ENCODE measurements at regions not wholly inside any gene's neighbourhood (a gene's known extent, or its start where the extent isn't known, plus 50 kb on each side); places are given as distances from the start of the nearest gene placed in this dataset.
"Not testable (repeated sequence)": the region's sequence is repeated elsewhere in the genome, so short reads cannot be mapped to it uniquely, and the experiment has no call there.

GRCh38 chr22:22300946-22301345, 56.4 kb downstream of the VPREB1 start:
- H3K27ac ChIP-seq (ENCODE audit: low read depth, low read length, poor library complexity, severe bottlenecking); H3K4me2 ChIP-seq (ENCODE audit: low read length); H3K4me1 ChIP-seq (ENCODE audit: insufficient read depth, low read length, poor library complexity, severe bottlenecking); intact Hi-C loops (cut with micrococcal nuclease; ENCODE audit: unreplicated experiment); POLR2A ChIA-PET; H3K9me2 ChIP-seq (ENCODE audit: insufficient read depth, low read length); H3K9me3 ChIP-seq (ENCODE audit: low read length); BruUV-seq (replicated peaks); H3K4me3 ChIP-seq (ENCODE audit: low read depth, low read length, poor library complexity, severe bottlenecking); CTCF ChIA-PET (ENCODE audit: unreplicated experiment); H2AFZ ChIP-seq (ENCODE audit: low read length); DNase-seq (ENCODE audit: low spot score); H4K20me1 ChIP-seq (ENCODE audit: insufficient read depth, low read length): not testable (repeated sequence)
- Histone ChIP-seq H3K79me2 (ENCODE audit: insufficient read depth, low read depth, low read length) (peaks cover 47% of the 10 kb centered on the region), H3K36me3 (ENCODE audit: insufficient read depth, low read length) (peaks cover 17% of the 10 kb centered on the region)

GRCh38 chr22:22316589-22316988, 72.0 kb downstream of the VPREB1 start:
- POLR2A ChIA-PET: no interaction called here
- Histone ChIP-seq H3K79me2 (ENCODE audit: insufficient read depth, low read depth, low read length) (no peaks in the 10 kb centered on the region), H4K20me1 (ENCODE audit: insufficient read depth, low read length) (no peaks in the 10 kb centered on the region), H3K4me3 (ENCODE audit: low read depth, low read length, poor library complexity, severe bottlenecking) (no peak overlapping the region), H3K36me3 (ENCODE audit: insufficient read depth, low read length) (peaks cover 74% of the 10 kb centered on the region), H2AFZ (ENCODE audit: low read length) (no peak overlapping the region), H3K27ac (ENCODE audit: low read depth, low read length, poor library complexity, severe bottlenecking) (no peak overlapping the region), H3K4me2 (ENCODE audit: low read length) (no peak overlapping the region), H3K9me2 (ENCODE audit: insufficient read depth, low read length) (no peaks in the 10 kb centered on the region), H3K4me1 (ENCODE audit: insufficient read depth, low read length, poor library complexity, severe bottlenecking) (peaks cover 8% of the 10 kb centered on the region), H3K9me3 (ENCODE audit: low read length) (no peaks in the 10 kb centered on the region)
- intact Hi-C loops (cut with micrococcal nuclease; ENCODE audit: unreplicated experiment): no loop called here
- CTCF ChIA-PET (ENCODE audit: unreplicated experiment): no interaction called here
- TF ChIP-seq CTCF (conservative IDR thresholded peaks at IDR 0.05; ENCODE audit: low read length): no peak
- TF ChIP-seq EZH2phosphoT487 (IDR thresholded peaks at IDR 0.05; ENCODE audit: borderline replicate concordance, low read depth, low read length): no peak
- BruUV-seq (replicated peaks): no TSS peak
- no peak for DNase-seq (ENCODE audit: low spot score)

GRCh38 chr22:22318723-22319465, 74.3 kb downstream of the VPREB1 start:
- H3K27ac ChIP-seq (ENCODE audit: low read depth, low read length, poor library complexity, severe bottlenecking): no peak overlapping the region
- H3K79me2 ChIP-seq (ENCODE audit: insufficient read depth, low read depth, low read length): no peaks in the 10 kb centered on the region
- no peak overlapping the region for H3K4me2 ChIP-seq (ENCODE audit: low read length)
- DNase-seq (ENCODE audit: low spot score): no peak
- POLR2A ChIA-PET: no interaction called here
- no peak overlapping the region for H2AFZ ChIP-seq (ENCODE audit: low read length)
- TF ChIP-seq CTCF (conservative IDR thresholded peaks at IDR 0.05; ENCODE audit: low read length): no peak
- no peak for TF ChIP-seq EZH2phosphoT487 (IDR thresholded peaks at IDR 0.05; ENCODE audit: borderline replicate concordance, low read depth, low read length)
- CTCF ChIA-PET (ENCODE audit: unreplicated experiment): no interaction called here
- intact Hi-C loops (cut with micrococcal nuclease; ENCODE audit: unreplicated experiment): no loop called here
- H4K20me1 ChIP-seq (ENCODE audit: insufficient read depth, low read length): no peaks in the 10 kb centered on the region
- no peaks in the 10 kb centered on the region for H3K9me3 ChIP-seq (ENCODE audit: low read length)
- no peaks in the 10 kb centered on the region for H3K9me2 ChIP-seq (ENCODE audit: insufficient read depth, low read length)
- H3K36me3 ChIP-seq (ENCODE audit: insufficient read depth, low read length): peaks cover 79% of the 10 kb centered on the region
- no TSS peak for BruUV-seq (replicated peaks)
- H3K4me3 ChIP-seq (ENCODE audit: low read depth, low read length, poor library complexity, severe bottlenecking): no peak overlapping the region
- peaks cover 11% of the 10 kb centered on the region for H3K4me1 ChIP-seq (ENCODE audit: insufficient read depth, low read length, poor library complexity, severe bottlenecking)
